GM19043 (cell line): ENCODE measurements at regions not wholly inside any gene's neighbourhood (a gene's known extent, or its start where the extent isn't known, plus 50 kb on each side); places are given as distances from the start of the nearest gene placed in this dataset.

ENCODE experiments used
- ATAC-seq: cut with Tn5 transposase; IDR thresholded peaks from one replicate; pipeline ENCODE4 v1.9.1; 2021; ENCODE audit warnings: low read depth; ENCODE audit not compliant: unreplicated experiment

DNA sequence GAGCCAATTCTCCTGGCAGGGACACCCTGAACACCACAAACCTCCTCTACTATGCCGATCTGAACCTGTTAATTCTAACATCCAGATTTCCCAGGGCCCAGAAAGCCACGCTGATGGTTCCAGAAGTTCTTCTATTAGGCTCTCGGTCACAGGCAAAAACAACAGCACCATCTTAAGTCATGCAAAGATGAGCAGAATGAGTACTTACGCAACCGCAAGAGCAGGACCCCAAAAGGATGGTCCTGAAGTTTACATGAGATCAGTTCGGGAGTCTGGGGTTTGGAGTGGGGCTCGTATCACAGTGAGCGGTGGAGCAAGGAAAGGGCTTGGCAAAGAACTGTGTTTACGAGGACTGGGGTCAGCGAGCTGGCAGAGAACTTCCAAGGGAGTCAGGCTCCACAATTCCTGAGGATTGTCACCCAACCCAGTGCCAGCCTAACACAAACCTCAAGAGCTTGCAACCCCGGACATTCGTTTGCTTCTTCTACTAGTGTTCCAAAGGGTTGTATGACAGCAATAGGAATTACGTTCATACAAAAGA lies 532.6 kb downstream of the TNS3 start:
- no peak for ATAC-seq

- no peak for ATAC-seq
These were observed 534.5 kb downstream of the TNS3 start for GRCh38 chr7:47047384-47047783.

DNA sequence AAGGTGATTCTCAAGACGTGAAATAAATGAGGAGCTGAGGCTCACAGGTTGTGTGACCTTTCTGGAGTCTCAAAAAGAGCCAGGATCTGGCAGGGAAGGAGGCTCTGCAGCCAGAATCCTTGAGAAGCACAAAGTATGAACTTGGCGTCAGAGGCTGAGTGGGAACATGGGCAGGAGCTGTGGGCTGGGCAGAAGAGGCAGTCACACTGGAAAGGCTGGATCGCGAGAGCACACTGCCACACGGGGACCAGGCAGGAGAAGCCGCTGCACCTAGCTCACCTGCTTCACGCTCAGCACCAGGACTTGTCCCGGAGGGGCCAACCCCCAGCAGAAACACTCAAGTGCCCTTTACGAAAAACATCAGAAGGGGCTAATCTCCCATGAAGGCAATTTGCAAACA lies 535.0 kb downstream of the TNS3 start:
- no peak for ATAC-seq

DNA sequence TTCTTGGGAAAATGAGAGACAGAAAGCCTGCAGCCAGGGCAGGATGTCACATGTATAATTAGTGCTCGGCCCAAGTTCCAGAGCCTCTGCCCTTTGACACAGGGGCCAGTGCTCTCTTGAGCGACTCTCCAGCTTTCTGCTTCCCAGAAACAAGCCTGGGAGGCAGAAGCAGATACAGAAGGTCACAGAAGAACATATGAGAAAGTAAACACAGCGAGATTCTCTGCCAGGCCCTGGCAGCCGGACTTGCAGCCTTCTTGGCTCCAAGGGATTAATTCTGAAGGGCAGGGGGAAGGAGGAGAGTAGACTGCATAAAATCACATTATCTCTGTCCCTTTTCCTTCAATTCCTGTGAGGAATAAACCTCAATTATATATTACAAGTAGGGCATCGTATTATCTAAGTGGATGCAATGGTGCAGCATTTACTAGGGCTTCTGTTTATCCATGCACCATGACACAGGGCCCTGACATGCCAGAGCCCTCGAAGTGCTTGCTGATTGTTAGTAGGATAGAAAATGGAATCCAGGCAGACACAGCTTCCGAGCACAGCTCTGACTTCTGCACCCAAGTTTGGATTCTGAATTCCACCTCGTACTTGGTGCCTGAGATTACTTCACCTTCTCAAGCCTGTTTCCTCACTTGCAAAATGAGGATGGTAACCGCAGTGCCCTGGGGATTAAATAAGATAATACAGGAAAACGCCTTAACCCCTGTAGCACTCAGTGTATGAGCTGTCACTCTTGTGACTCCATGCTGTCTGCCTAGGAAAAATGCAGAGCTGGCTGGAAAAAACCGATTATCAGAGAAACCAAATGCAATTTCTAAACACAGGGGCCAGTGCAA lies 536.5 kb downstream of the TNS3 start:
- no peak for ATAC-seq

DNA sequence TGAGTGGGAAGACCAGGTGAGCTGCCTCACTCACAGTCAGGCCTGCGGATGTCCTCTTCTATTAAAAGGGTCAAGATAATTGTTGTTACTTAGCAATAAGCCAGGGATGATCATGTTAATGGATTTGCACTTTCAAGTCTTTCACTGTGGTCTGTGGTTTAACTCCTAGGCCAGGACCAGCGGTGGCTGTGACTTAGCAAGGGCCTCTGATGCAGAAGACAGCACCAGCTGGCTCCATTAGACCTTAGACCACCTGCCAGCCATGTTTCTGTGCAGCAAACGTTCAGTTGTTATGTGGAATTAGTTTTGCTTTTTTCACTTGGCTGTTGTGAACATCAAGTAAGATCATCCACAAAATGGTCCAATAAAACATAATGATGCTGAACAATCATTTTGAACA lies 537.3 kb downstream of the TNS3 start:
- no peak for ATAC-seq

DNA sequence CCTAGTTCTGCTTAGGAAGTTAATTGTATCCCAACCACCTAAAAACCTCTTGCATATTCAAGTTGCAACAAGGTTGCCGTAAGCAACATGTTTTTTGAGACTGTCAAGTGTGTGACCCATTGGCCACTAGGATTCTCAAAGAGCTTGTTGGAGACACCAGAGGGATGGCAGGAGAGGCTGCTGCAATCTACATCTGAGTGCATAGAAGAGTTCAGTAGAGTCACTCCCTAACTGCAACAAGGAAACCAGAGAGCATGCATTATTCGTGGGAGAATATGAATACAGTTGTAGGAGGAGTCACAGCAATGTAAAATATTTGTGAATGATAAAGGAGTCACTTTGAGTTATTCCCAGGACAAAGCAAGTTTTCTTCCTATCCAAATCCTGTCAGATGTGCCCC lies 538.6 kb downstream of the TNS3 start:
- no peak for ATAC-seq

- no peak for ATAC-seq
These were observed 539.2 kb downstream of the TNS3 start for GRCh38 chr7:47042669-47043068.

- no peak for ATAC-seq
These were observed 541.0 kb downstream of the TNS3 start for GRCh38 chr7:47040795-47041347.

DNA sequence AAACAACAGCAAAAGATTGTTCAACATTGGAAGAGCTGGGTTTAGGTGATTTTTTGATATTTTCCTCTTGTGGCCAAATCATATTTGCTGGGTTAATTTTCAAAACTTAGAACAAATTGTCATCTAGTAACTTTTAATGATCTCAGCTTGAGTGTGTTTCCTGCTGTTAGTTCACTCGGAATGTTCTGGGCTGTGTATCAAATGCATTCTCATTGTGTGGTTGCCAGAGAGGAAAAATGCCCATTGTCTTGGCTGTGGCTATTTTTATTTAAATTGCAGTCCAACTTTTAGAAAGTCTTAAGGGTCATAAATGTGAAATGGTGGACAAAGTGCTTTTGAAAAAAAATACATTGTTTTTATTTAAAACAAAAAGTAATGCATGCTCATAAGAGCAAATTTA lies 542.0 kb downstream of the TNS3 start:
- ATAC-seq: no peak

GRCh38 chr7:47039089-47039648 lies 542.7 kb downstream of the TNS3 start:
- ATAC-seq: no peak

DNA sequence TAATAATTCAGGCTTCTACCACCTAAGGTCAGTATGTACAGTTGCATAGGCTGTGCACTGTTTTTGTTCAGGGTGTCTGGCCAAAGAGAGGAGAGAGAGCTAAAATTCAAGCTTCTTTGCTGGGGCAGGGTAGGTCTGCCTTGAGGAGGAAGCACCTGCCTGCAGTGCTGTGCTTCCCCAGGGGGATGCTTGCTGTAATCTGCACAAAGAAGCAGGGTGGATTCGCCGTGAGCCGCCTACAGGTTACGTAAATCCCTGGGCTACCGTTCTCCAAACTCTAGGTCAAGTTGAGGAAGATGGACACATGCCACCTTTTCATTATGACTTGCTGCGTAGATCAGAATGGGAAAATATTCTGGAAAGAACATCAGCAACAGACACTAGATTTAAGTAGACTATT lies 543.3 kb downstream of the TNS3 start:
- ATAC-seq: no peak

DNA sequence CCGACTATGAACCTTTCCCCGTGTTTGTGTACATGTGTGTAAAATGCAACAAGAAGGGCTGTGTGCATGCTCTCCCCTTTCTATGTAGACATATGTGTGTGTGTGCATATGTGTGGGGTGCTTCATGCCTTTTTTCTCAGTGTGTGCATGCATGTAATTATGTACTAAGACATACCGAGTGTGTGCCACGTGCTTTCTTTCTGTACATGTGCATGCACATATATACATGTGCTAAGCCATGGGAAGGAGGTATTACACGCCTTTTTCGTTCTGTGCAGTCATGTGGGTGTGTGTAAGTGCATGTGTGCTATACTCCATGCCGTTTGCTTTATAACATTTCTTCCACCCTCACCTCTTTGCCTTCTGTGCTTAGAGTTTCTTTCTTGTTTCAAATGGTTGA lies 544.3 kb downstream of the TNS3 start:
- ATAC-seq: no peak

DNA sequence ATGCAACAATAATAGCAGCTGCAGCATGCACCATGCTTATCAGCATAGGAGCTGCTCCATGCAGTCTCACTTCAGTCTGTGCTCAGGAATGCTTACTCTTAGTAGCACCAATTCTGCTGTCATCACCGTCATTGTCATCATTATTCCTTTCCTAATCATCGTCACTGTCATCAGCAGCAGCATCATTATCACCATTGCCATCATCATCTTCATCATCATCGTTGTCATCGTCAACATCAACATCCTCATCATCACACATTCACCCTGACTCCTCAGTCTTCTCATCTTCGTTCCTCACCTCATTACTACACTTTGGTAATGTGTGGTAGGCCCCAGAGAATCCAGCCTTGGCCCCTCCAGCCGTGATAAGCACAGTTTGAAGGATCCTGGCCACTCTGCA lies 545.0 kb downstream of the TNS3 start:
- ATAC-seq: no peak

- ATAC-seq: no peak
These were observed 546.4 kb downstream of the TNS3 start for GRCh38 chr7:47035522-47035921.

GRCh38 chr7:47034180-47034579 lies 547.7 kb downstream of the TNS3 start:
- ATAC-seq: no peak

GRCh38 chr7:47032536-47032908 lies 549.4 kb downstream of the TNS3 start:
- no peak for ATAC-seq

DNA sequence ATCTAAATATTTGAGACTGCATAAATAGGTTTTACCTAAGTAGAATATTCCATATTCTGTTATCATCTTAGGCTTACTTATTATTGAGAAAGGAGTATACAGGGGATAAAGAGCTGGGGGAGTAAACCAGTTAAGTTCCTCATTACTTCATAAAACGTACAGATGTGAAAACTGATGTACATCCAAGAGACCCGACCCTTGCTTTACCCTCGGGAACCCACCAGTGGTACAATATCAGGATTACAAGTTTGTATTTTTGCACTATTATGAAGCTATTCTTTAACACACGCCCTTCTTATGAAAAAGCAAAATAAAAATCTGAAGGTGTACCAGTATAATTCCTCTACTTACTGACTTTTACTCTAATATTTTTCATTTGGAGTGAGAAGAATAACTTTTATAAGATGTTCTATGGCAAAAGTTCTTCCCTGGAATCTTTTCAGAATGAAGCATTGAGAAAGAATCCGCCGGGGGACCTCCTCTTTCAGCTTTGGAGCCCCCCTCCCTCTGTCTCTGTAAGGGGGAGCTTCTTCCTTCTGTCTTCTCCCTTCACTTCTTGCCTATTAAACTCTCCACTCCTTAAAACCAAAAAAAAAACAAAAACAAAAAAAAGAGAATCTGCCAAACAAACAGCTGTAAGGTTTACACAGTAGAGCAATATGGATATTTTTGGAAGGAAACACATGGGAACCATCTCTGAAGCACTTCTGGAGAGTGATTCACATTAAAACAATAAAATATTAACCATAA lies 550.0 kb downstream of the TNS3 start:
- no peak for ATAC-seq

- no peak for ATAC-seq
These were observed 553.6 kb downstream of the TNS3 start for GRCh38 chr7:47028284-47028683.

GRCh38 chr7:47027695-47028240 lies 554.1 kb downstream of the TNS3 start:
- ATAC-seq: no peak

DNA sequence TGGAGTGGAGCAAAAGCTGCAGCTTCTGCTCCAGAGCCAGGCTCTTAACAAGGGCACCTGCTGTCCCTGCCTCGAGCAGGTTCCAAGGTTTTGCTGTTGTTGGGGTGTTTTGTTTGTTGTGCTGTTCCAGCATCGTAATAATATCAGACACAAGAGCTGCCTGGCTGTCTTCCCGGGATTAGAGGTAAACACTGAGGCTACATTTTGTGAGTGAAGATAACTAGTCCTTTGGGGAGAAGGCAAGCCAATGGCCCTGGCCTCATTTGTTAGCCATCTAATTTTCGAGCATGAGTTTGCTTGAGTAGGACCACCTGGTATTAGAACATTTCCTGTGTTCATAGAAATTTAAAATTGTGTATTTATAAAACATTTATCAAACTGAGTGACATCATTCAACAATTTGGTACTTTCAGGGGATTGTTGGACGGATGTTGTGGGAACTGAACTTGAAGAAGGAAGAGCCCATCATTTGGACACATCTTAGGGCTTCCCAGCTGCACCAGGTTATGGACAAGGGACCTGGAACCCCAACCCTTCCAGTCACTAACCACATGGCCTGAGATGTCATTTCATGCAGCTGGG lies 555.0 kb downstream of the TNS3 start:
- no peak for ATAC-seq

DNA sequence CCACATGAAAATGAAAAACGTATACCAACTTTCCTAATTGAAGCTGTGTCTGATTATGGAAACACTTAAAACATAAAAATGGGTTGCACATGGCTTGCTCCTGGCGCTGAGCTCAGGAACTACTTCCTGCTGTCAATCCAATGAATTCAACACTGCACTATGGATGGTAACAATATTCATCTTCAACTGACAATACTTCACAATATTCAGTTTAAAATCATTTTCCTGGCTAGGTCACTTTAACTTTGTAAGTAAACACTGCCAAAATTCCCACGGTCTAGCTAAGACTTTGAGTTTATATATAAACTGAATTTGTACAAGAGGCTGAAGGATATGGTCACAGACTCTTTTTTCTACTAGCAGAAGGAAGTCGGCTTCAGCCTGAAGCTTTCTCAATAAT lies 556.9 kb downstream of the TNS3 start:
- no peak for ATAC-seq
